K562 (cell line): ENCODE measurements at regions not wholly inside any gene's neighbourhood (a gene's known extent, or its start where the extent isn't known, plus 50 kb on each side); places are given as distances from the start of the nearest gene placed in this dataset.

Source experiments
- ATAC-seq: fragments of 200-7000 bp; cut with Tn5 transposase; 3 replicates; pipeline ENCODE4 v1.9.1; 2020; ENCODE audit warnings: moderate library complexity
- BruUV-seq: library from RNA; stranded (reverse); fragments of 400-500 nt; replicated peaks from 2 replicates; lab custom pipeline; 2021; lab: Mats Ljungman, UMichigan
- CTCF ChIA-PET: fragments of 300-600 bp; formaldehyde crosslinking; extraction: SDS; loops from one replicate; lab custom pipeline; 2021; ENCODE audit warnings: low intra/inter-chr PET ratio; lab: Yijun Ruan, JAX
- POLR2A ChIA-PET: fragments of 300-600, 350-650 bp; sonication (Branson Sonifier 250); formaldehyde crosslinking; extraction: SDS; loops from one replicate; lab custom pipeline; 2021; ENCODE audit warnings: antibody characterized with exemption, inconsistent platforms; lab: Yijun Ruan, JAX
- DNase-seq, 4 experiments: peaks; one replicate each; pipeline versions ENCODE4 v3.0.0 to v3.0.0-alpha.2; 2011 to 2018; ENCODE audit warnings: low spot score in 3 of 4, mixed read lengths in 3 of 4; ENCODE audit errors: extremely low read depth in 1 of 4
- FAIRE-seq: peaks from 2 replicates; lab custom pipeline; 2011; peaks lifted over from hg19 to GRCh38; lab: Jason Lieb, UNC
- H2AFZ ChIP-seq: 2 replicates; pipeline ENCODE4 v1.6.0; 2011; ENCODE audit warnings: low read depth, low read length, control low read depth, inconsistent platforms
- H3K27ac ChIP-seq: fragments of 200-600 bp; 3 replicates; pipeline ENCODE4 v1.8.0; 2011; ENCODE audit warnings: low read depth, mild to moderate bottlenecking, control low read depth, inconsistent platforms, low read length, moderate library complexity, mixed read lengths; ENCODE audit errors: extremely low read depth
- H3K27me3 ChIP-seq, 2 experiments: fragments of 300-600 bp in 1 of 2; 2 replicates in 1 of 2; 3 replicates in 1 of 2; pipeline versions ENCODE4 v1.6.0 to v1.8.0; 2011; ENCODE audit warnings: inconsistent platforms in 2 of 2, low read length in 2 of 2, mild to moderate bottlenecking in 1 of 2, mixed read lengths in 1 of 2, moderate library complexity in 1 of 2; ENCODE audit not compliant: control insufficient read depth in 2 of 2, insufficient read depth in 2 of 2
- H3K36me3 ChIP-seq: fragments of 300-600 bp; 3 replicates; pipeline ENCODE4 v1.8.0; 2011; ENCODE audit warnings: mild to moderate bottlenecking, low read length, inconsistent platforms; ENCODE audit not compliant: control insufficient read depth, insufficient read depth
- H3K4me1 ChIP-seq, 2 experiments: fragments of 200-600 bp in 1 of 2; replicated peaks in 1 of 2; 2 replicates in 1 of 2; 3 replicates in 1 of 2; pipeline versions ENCODE4 v1.5.1 to v1.8.0; 2011; ENCODE audit warnings: inconsistent platforms in 2 of 2, low read length in 2 of 2, mild to moderate bottlenecking in 1 of 2, mixed read lengths in 1 of 2, moderate library complexity in 1 of 2; ENCODE audit not compliant: control insufficient read depth in 2 of 2, insufficient read depth in 2 of 2
- H3K4me2 ChIP-seq: 2 replicates; pipeline ENCODE4 v1.6.1; 2011; ENCODE audit warnings: low read length, control low read depth, inconsistent platforms, mixed read lengths; ENCODE audit not compliant: insufficient read depth
- H3K4me3 ChIP-seq: fragments of 200-600 bp; sonication (generic), shearing (Covaris generic); 2 replicates; pipeline ENCODE4 v1.5.1; 2016; ENCODE audit warnings: control low read depth, inconsistent platforms
- H3K79me2 ChIP-seq: fragments of 200-600 bp; 3 replicates; pipeline ENCODE4 v1.8.0; 2011; ENCODE audit warnings: low read length, inconsistent platforms; ENCODE audit not compliant: control insufficient read depth, insufficient read depth
- H3K9ac ChIP-seq, 2 experiments: 2 replicates each; pipeline versions ENCODE4 v1.6.0 to v1.6.1; 2011; ENCODE audit warnings: low read depth in 2 of 2, low read length in 2 of 2, control low read depth in 1 of 2, inconsistent platforms in 1 of 2, mild to moderate bottlenecking in 1 of 2, mixed read lengths in 1 of 2; ENCODE audit not compliant: insufficient read depth in 1 of 2
- H3K9me1 ChIP-seq: one replicate; pipeline ENCODE4 v1.6.0; 2011; ENCODE audit warnings: inconsistent platforms, mild to moderate bottlenecking, low read length, moderate library complexity; ENCODE audit not compliant: control insufficient read depth, insufficient read depth
- H3K9me3 ChIP-seq: replicated peaks from 2 replicates; pipeline ENCODE4 v1.5.1; 2011; ENCODE audit warnings: low read depth, low read length, inconsistent platforms; ENCODE audit not compliant: control insufficient read depth, insufficient read depth
- H4K20me1 ChIP-seq: replicated peaks from 2 replicates; pipeline ENCODE4 v1.6.1; 2011; ENCODE audit warnings: low read length, inconsistent platforms, mixed read lengths; ENCODE audit not compliant: control insufficient read depth, insufficient read depth
- MAFK ChIP-seq: IDR thresholded peaks from 2 replicates; pipeline ENCODE4 v1.6.1; 2011; ENCODE audit warnings: low read length, improper control_type of control experiment
- RBBP5 ChIP-seq: fragments of 200-600 bp; sonication (generic); IDR thresholded peaks from 2 replicates; pipeline ENCODE4 v1.6.1; 2012; ENCODE audit warnings: borderline replicate concordance, mild to moderate bottlenecking, low read length, control low read depth, inconsistent platforms; ENCODE audit not compliant: insufficient read depth, poor library complexity, severe bottlenecking
- RNF2 ChIP-seq: sonication (generic); IDR thresholded peaks from 2 replicates; pipeline ENCODE4 v1.6.1; 2016
- TCF7 ChIP-seq: sonication (generic); IDR thresholded peaks from 2 replicates; pipeline ENCODE4 v1.6.1; 2016; ENCODE audit warnings: antibody characterized with exemption, borderline replicate concordance
- ZNF707 ChIP-seq: fragments of 250-450 bp; sonication (Bioruptor Pico); conservative IDR thresholded peaks from 2 replicates; pipeline ENCODE4 v1.8.0; 2022; ENCODE audit warnings: inconsistent platforms, mild to moderate bottlenecking, moderate library complexity
- ZZZ3 ChIP-seq: fragments of 450-650 bp; IDR thresholded peaks from 2 replicates; pipeline ENCODE4 v1.6.1; 2016; ENCODE audit warnings: antibody characterized with exemption, mild to moderate bottlenecking, moderate library complexity
- WGBS: fragments of 100-300 bp; shearing (Covaris generic); methylation state at CpG from one replicate; pipeline ENCODE4 v1.1.6; 2016; ENCODE audit warnings: low coverage, mixed read lengths; ENCODE audit not compliant: insufficient coverage; ENCODE audit errors: missing lambda C conversion rate; 5-methylcytosine and 5-hydroxymethylcytosine counted together
- in situ Hi-C: fragments of 300-500 bp; cut with MboI; formaldehyde crosslinking; loops from 4 replicates; pipeline ENCODE4 v1.15.0; 2018; ENCODE audit warnings: inconsistent platforms, mixed read lengths
- intact Hi-C: fragments of 100-400 bp; cut with micrococcal nuclease; formaldehyde crosslinking; loops from 2 replicates; pipeline ENCODE4 v1.14.2; 2022
- TF ChIP-seq, protein P1 (sequence below): sonication (generic); formaldehyde crosslinking; IDR thresholded peaks from 2 replicates; pipeline ENCODE4 v1.8.0; 2022; ENCODE audit warnings: mild to moderate bottlenecking, missing genetic modification reagents, borderline replicate concordance

GRCh38 chr14:66092748-66093147 is 393.4 kb upstream of the CCDC196 start:
- Histone ChIP-seq H3K4me2 (no peak overlapping the region), H3K4me1 (peaks cover 0 to 9% of the 10 kb centered on the region in 2 experiments; a peak in 1 of 5 replicates), H3K4me3 (no peak overlapping the region), H3K36me3 (no peaks in the 10 kb centered on the region), H2AFZ (no peak overlapping the region), H3K79me2 (no peaks in the 10 kb centered on the region)
- 3% methylated on average over 5 of the region's 12 CpGs for WGBS
- no peak for ATAC-seq
- FAIRE-seq, result no peak
- in situ Hi-C loops (no loop called here), intact Hi-C loops (no loop called here)
- DNase-seq, result no peak
- TF ChIP-seq MAFK, result no peak
- TF ChIP-seq, protein P1, sequence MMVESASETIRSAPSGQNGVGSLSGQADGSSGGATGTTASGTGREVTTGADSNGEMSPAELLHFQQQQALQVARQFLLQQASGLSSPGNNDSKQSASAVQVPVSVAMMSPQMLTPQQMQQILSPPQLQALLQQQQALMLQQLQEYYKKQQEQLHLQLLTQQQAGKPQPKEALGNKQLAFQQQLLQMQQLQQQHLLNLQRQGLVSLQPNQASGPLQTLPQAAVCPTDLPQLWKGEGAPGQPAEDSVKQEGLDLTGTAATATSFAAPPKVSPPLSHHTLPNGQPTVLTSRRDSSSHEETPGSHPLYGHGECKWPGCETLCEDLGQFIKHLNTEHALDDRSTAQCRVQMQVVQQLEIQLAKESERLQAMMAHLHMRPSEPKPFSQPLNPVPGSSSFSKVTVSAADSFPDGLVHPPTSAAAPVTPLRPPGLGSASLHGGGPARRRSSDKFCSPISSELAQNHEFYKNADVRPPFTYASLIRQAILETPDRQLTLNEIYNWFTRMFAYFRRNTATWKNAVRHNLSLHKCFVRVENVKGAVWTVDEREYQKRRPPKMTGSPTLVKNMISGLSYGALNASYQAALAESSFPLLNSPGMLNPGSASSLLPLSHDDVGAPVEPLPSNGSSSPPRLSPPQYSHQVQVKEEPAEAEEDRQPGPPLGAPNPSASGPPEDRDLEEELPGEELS, result no peak
- TF ChIP-seq ZNF707 (CRISPR knock-in tag), result no peak
- TF ChIP-seq ZZZ3, result no peak
- no peak for TF ChIP-seq RBBP5
- TF ChIP-seq TCF7, result no peak
- no peak for TF ChIP-seq RNF2
- TF ChIP-seq, all 486 proteins: peak for 0
- no peaks in the 10 kb centered on the region for H4K20me1 ChIP-seq
- no TSS peak for BruUV-seq
- ChIA-PET CTCF (no interaction called here), POLR2A (no interaction called here)
- H3K9me1 ChIP-seq, result no peaks in the 10 kb centered on the region
- H3K9ac ChIP-seq, result no peak overlapping the region
- H3K27me3 ChIP-seq, result peaks cover 0 to 25% of the 10 kb centered on the region in 2 experiments; a peak in 2 of 5 replicates
- H3K9me3 ChIP-seq, result no peaks in the 10 kb centered on the region
- H3K27ac ChIP-seq, result no peak overlapping the region
